ENCODE measurements at regions not wholly inside any gene's neighbourhood (a gene's known extent, or its start where the extent isn't known, plus 50 kb on each side); places are given as distances from the start of the nearest gene placed in this dataset.

DNA sequence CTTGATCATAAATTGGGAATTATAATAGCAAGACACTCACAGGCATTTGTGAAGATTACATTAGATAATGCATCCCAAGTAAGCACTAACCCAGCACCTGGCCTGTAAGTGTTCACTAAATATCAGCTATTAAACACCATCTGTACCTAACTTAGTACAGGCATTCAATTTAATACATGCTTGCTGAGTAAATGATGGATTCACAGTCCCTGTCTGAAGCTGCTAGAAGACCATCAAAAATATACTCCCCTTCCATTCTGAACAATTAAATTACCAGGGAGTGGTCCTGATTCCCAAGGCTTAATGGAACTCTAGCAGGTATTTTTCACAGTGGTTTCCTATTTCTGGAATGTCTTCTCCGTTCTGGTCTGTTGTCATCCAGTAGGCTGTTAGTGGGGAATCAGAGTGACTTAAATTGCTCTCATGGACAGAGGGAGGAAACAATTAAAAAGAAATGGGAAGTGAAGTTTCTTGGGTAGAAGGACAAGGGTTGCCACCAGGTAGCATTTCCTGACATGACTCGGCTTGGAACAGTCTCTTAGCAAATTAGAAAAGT is 233.9 kb downstream of the PTTG2 start:
- H3K9me3 ChIP-seq = peaks cover 0 to 13% (median 4%) of the 10 kb centered on the region in 8 donors
- no peaks in the 10 kb centered on the region for H3K36me3 ChIP-seq
- WGBS, 5 donors = 23 to 38% (median 28%) methylated on average over 2 of the region's 2 CpGs
- DNase-seq = no peak
- no peak overlapping the region for H3K27ac ChIP-seq
- no peak overlapping the region for H3K4me3 ChIP-seq
- intact Hi-C loops (cut with DNase I; ENCODE audit: low total_unique reads) = no loop called here
- no peaks in the 10 kb centered on the region for H3K27me3 ChIP-seq (replicated peaks in 1 of 7)
- TF ChIP-seq POLR2A (IDR thresholded peaks at IDR 0.05) (no peak), POLR2AphosphoS5 (IDR thresholded peaks at IDR 0.05) (no peak), CTCF (IDR thresholded peaks at IDR 0.05 in 8 of 11, conservative IDR thresholded peaks at IDR 0.05 in 3 of 11) (no peak)
- peaks cover 0 to 25% (median 3%) of the 10 kb centered on the region in 6 donors for H3K4me1 ChIP-seq

DNA sequence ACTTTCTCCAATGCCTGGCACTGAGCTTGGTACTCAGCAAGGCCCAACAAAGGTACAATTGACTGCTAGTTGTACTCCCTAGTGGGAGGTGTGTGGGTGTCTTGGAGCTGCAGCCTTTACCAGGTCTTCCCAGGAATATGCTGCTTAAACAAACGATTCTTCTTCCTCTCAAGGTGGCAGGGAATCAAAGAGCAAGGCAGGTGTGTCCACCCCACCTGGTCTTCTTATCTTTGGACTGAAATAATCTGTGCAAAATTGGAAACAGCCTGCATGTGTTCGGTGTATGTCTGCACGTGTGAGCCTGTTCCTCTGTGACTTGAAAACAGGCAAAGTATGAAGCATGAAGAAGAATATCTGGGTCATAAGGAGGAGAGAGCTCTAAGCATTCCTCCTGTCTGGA is 235.3 kb downstream of the PTTG2 start:
- H3K27ac ChIP-seq = no peak overlapping the region
- no peak for DNase-seq
- H3K4me3 ChIP-seq = no peak overlapping the region
- 53 to 97% (median 56%) methylated on average over 3 of the region's 3 CpGs for WGBS, 5 donors
- no peaks in the 10 kb centered on the region for H3K27me3 ChIP-seq (replicated peaks in 1 of 7)
- intact Hi-C loops (cut with DNase I; ENCODE audit: low total_unique reads) = no loop called here
- H3K4me1 ChIP-seq = peaks cover 0 to 19% (median 3%) of the 10 kb centered on the region in 6 donors
- no peaks in the 10 kb centered on the region for H3K36me3 ChIP-seq
- TF ChIP-seq CTCF (IDR thresholded peaks at IDR 0.05 in 8 of 11, conservative IDR thresholded peaks at IDR 0.05 in 3 of 11) = no peak
- TF ChIP-seq POLR2A (IDR thresholded peaks at IDR 0.05) = no peak
- H3K9me3 ChIP-seq = peaks cover 0 to 13% (median 4%) of the 10 kb centered on the region in 8 donors

- WGBS, 5 donors = 68 to 95% (median 75%) methylated on average over 6 of the region's 6 CpGs
- DNase-seq = no peak
- Histone ChIP-seq H3K36me3 (no peaks in the 10 kb centered on the region), H3K4me1 (peaks cover 0 to 14% (median 3%) of the 10 kb centered on the region in 6 donors), H3K4me3 (no peak overlapping the region), H3K9me3 (peaks cover 0 to 13% (median 4%) of the 10 kb centered on the region in 8 donors), H3K27me3 (replicated peaks in 1 of 7) (no peaks in the 10 kb centered on the region), H3K27ac (no peak overlapping the region)
- intact Hi-C loops (cut with DNase I; ENCODE audit: low total_unique reads) = no loop called here
- no peak for TF ChIP-seq POLR2AphosphoS5 (IDR thresholded peaks at IDR 0.05)
- no peak for TF ChIP-seq POLR2A (IDR thresholded peaks at IDR 0.05)
- TF ChIP-seq CTCF (IDR thresholded peaks at IDR 0.05 in 8 of 11, conservative IDR thresholded peaks at IDR 0.05 in 3 of 11) = no peak
Observed at GRCh38 chr4:38195911-38196310, 235.7 kb downstream of the PTTG2 start.

DNA sequence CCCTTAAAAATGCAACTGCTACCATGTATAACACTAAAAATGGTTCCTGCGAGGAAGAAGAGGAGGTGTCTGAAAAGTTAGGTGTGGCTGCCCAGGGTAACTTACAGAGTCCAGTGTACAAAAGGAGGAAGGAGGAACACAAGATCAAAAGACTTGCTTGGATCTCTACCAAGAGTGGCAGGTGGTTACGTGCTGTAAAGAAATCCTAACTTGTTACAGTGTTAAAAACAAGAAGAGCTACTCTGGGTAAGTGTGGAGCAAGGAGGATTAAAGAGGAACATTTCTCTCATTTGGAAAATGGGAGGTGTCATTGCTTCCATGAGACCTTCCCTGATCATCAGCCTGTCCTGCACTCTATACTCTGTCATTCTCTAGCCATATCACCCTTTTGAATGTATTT is 242.0 kb downstream of the PTTG2 start:
- Histone ChIP-seq H3K4me1 (no peaks in the 10 kb centered on the region), H3K4me3 (no peak overlapping the region), H3K27me3 (replicated peaks in 1 of 7) (no peaks in the 10 kb centered on the region), H3K9me3 (no peaks in the 10 kb centered on the region), H3K27ac (no peak overlapping the region), H3K36me3 (no peaks in the 10 kb centered on the region)
- no peak for DNase-seq
- no peak for TF ChIP-seq POLR2A (IDR thresholded peaks at IDR 0.05)
- TF ChIP-seq CTCF (IDR thresholded peaks at IDR 0.05 in 8 of 11, conservative IDR thresholded peaks at IDR 0.05 in 3 of 11) = no peak
- TF ChIP-seq POLR2AphosphoS5 (IDR thresholded peaks at IDR 0.05) = no peak
- intact Hi-C loops (cut with DNase I; ENCODE audit: low total_unique reads) = no loop called here
- 55 to 77% (median 68%) methylated on average over 2 of the region's 2 CpGs for WGBS, 5 donors

All from spleen (tissue), 11 donors.